DOHH2 (cell line): ENCODE measurements at regions not wholly inside any gene's neighbourhood (a gene's known extent, or its start where the extent isn't known, plus 50 kb on each side); places are given as distances from the start of the nearest gene placed in this dataset.

Source experiments
- CTCF ChIP-seq: fragments of 200-600 bp; sonication (generic); IDR thresholded peaks from one replicate; pipeline ENCODE4 v1.5.1; 2014; ENCODE audit warnings: antibody characterized with exemption, mild to moderate bottlenecking, low read depth, low read length; ENCODE audit not compliant: poor library complexity, severe bottlenecking
- EZH2phosphoT487 ChIP-seq: fragments of 200-600 bp; sonication (generic); IDR thresholded peaks from 2 replicates; pipeline ENCODE4 v1.6.1; 2017; ENCODE audit warnings: borderline replicate concordance, mild to moderate bottlenecking, antibody characterized with exemption, low read length, moderate library complexity, mixed read lengths

- TF ChIP-seq CTCF (no peak), EZH2phosphoT487 (no peak)
Observed at GRCh38 chr1:59123081-59123681, 173.7 kb upstream of the FGGY start.
